Spleen (tissue), 7 donors: ENCODE measurements at regions not wholly inside any gene's neighbourhood (a gene's known extent, or its start where the extent isn't known, plus 50 kb on each side); places are given as distances from the start of the nearest gene placed in this dataset.

Experiments
- CTCF ChIP-seq, 11 experiments: fragments of 200-600 bp in 7 of 11; fragments of 450-650 bp in 4 of 11; sonication (generic) in 4 of 11; IDR thresholded peaks in 8 of 11; conservative IDR thresholded peaks in 3 of 11; 1 replicate in 7 of 11; 2 replicates in 4 of 11; pipeline versions ENCODE4 v1.4.0 to v1.8.0; 2016 to 2021; ENCODE audit warnings: antibody characterized with exemption in 11 of 11, inconsistent platforms in 4 of 11, mild to moderate bottlenecking in 1 of 11
- POLR2A ChIP-seq, 3 donors: fragments of 450-650 bp; IDR thresholded peaks; one replicate each; pipeline ENCODE4 v1.5.1; 2017; ENCODE audit warnings: antibody characterized with exemption in 3 of 3, mild to moderate bottlenecking in 1 of 3
- POLR2AphosphoS5 ChIP-seq, 3 donors: sonication (generic); formaldehyde crosslinking; IDR thresholded peaks; one replicate each; pipeline ENCODE4 v1.5.1; 2017; ENCODE audit warnings: antibody characterized with exemption in 3 of 3
- donor health status: DM: no; HTN: no; CAD: no; lungs with moderate emphysema.
- donor health status: DM: no; HTN: no; CAD: no.
- donor health status: DM: no; HTN: no; CAD: no.

- TF ChIP-seq POLR2A (IDR thresholded peaks at IDR 0.05) (no peak), CTCF (IDR thresholded peaks at IDR 0.05 in 8 of 11, conservative IDR thresholded peaks at IDR 0.05 in 3 of 11) (no peak), POLR2AphosphoS5 (IDR thresholded peaks at IDR 0.05) (no peak)
These were observed 299.1 kb upstream of the TYRP1 start for GRCh38 chr9:12394105-12394504.
